Thymus (tissue), 11 donors: ENCODE measurements at regions not wholly inside any gene's neighbourhood (a gene's known extent, or its start where the extent isn't known, plus 50 kb on each side); places are given as distances from the start of the nearest gene placed in this dataset.

ENCODE experiments used
- DNase-seq, 9 donors: peaks; one replicate each; pipeline ENCODE4 v3.0.0-alpha.2; 2013; ENCODE audit warnings: low spot score in 9 of 9, low read depth in 6 of 9, missing footprints in 1 of 9
- H3K27ac ChIP-seq, 2 donors: one replicate each; pipeline ENCODE4 v1.5.1; 2013; ENCODE audit warnings: control low read depth in 1 of 2, low read depth in 1 of 2, low read length in 1 of 2, mild to moderate bottlenecking in 1 of 2, moderate library complexity in 1 of 2
- H3K27me3 ChIP-seq, 2 donors: one replicate each; pipeline ENCODE4 v1.5.1; 2013; ENCODE audit warnings: low read length in 1 of 2; ENCODE audit not compliant: control insufficient read depth in 2 of 2, insufficient read depth in 1 of 2
- H3K36me3 ChIP-seq, 2 donors: one replicate each; pipeline ENCODE4 v1.5.1; 2013; ENCODE audit warnings: low read length in 1 of 2, mild to moderate bottlenecking in 1 of 2, moderate library complexity in 1 of 2; ENCODE audit not compliant: control insufficient read depth in 2 of 2, insufficient read depth in 2 of 2
- H3K4me1 ChIP-seq, 2 donors: one replicate each; pipeline ENCODE4 v1.5.1; 2013; ENCODE audit warnings: low read length in 2 of 2; ENCODE audit not compliant: control insufficient read depth in 2 of 2, insufficient read depth in 2 of 2
- H3K4me3 ChIP-seq, 2 donors: one replicate each; pipeline ENCODE4 v1.5.1; 2013; ENCODE audit warnings: low read length in 2 of 2, control low read depth in 1 of 2, mild to moderate bottlenecking in 1 of 2
- H3K9me3 ChIP-seq, 2 donors: one replicate each; pipeline ENCODE4 v1.5.1; 2013; ENCODE audit warnings: low read length in 1 of 2, mild to moderate bottlenecking in 1 of 2; ENCODE audit not compliant: control insufficient read depth in 2 of 2, insufficient read depth in 1 of 2
- WGBS: extraction: QIAGEN DNeasy Blood & Tissue Kit; methylation state at CpG from one replicate; pipeline ENCODE4 v1.1.7; 2013; 5-methylcytosine and 5-hydroxymethylcytosine counted together
- donor health status: healthy.

- no peaks in the 10 kb centered on the region for H3K36me3 ChIP-seq
- peaks cover 31 to 59% of the 10 kb centered on the region in 2 donors for H3K4me1 ChIP-seq
- DNase-seq, result peak in 1 of 9 donors; percentile 25
- peak overlapping the region; percentile 88 to 95 for H3K27ac ChIP-seq
- H3K27me3 ChIP-seq, result no peaks in the 10 kb centered on the region
- 92% methylated on average over 6 of the region's 6 CpGs for WGBS
- H3K9me3 ChIP-seq, result peaks cover 0 to 2% of the 10 kb centered on the region in 2 donors
- H3K4me3 ChIP-seq, result no peak overlapping the region
These were observed 232.6 kb downstream of the EFCAB11 start for GRCh38 chr14:89721956-89722355.

- no peaks in the 10 kb centered on the region for H3K27me3 ChIP-seq
- H3K9me3 ChIP-seq, result peaks cover 0 to 2% of the 10 kb centered on the region in 2 donors
- peak in 8 of 9 donors; percentile 58 to 93 (median 78) for DNase-seq
- peaks cover 31 to 59% of the 10 kb centered on the region in 2 donors for H3K4me1 ChIP-seq
- peak overlapping the region; percentile 88 to 95 for H3K27ac ChIP-seq
- H3K4me3 ChIP-seq, result no peak overlapping the region
- H3K36me3 ChIP-seq, result no peaks in the 10 kb centered on the region
- 27% methylated on average over 11 of the region's 11 CpGs for WGBS
These were observed 233.5 kb downstream of the EFCAB11 start for GRCh38 chr14:89720741-89721729.

GRCh38 chr14:89720076-89720687 is 234.3 kb downstream of the EFCAB11 start:
- peaks cover 30 to 57% of the 10 kb centered on the region in 2 donors for H3K4me1 ChIP-seq
- no peaks in the 10 kb centered on the region for H3K36me3 ChIP-seq
- peak overlapping the region; percentile 88 to 95 for H3K27ac ChIP-seq
- peaks cover 0 to 2% of the 10 kb centered on the region in 2 donors for H3K9me3 ChIP-seq
- DNase-seq, result no peak
- 46% methylated on average over 7 of the region's 7 CpGs for WGBS
- H3K27me3 ChIP-seq, result no peaks in the 10 kb centered on the region
- no peak overlapping the region for H3K4me3 ChIP-seq

- Histone ChIP-seq H3K36me3 (no peaks in the 10 kb centered on the region), H3K27me3 (no peaks in the 10 kb centered on the region), H3K4me1 (peaks cover 25 to 50% of the 10 kb centered on the region in 2 donors), H3K27ac (peak overlapping the region; percentile 64 to 95), H3K9me3 (peaks cover 0 to 2% of the 10 kb centered on the region in 2 donors), H3K4me3 (no peak overlapping the region)
- peak in 1 of 9 donors; percentile 18 for DNase-seq
- WGBS, result 80% methylated on average over 10 of the region's 10 CpGs
These were observed 235.0 kb downstream of the EFCAB11 start for GRCh38 chr14:89719366-89720075.

GRCh38 chr14:89708982-89709625 is 245.4 kb downstream of the EFCAB11 start:
- H3K9me3 ChIP-seq, result peaks cover 0 to 10% of the 10 kb centered on the region in 2 donors
- H3K36me3 ChIP-seq, result no peaks in the 10 kb centered on the region
- no peaks in the 10 kb centered on the region for H3K27me3 ChIP-seq
- no peak overlapping the region for H3K4me3 ChIP-seq
- WGBS, result 98% methylated on average over 3 of the region's 3 CpGs
- DNase-seq, result no peak
- H3K4me1 ChIP-seq, result peaks cover 0 to 3% of the 10 kb centered on the region in 2 donors
- H3K27ac ChIP-seq, result no peak overlapping the region

GRCh38 chr14:89707086-89707485 is 247.4 kb downstream of the EFCAB11 start:
- DNase-seq, result peak in 1 of 9 donors; percentile 35
- Histone ChIP-seq H3K36me3 (no peaks in the 10 kb centered on the region), H3K27me3 (no peaks in the 10 kb centered on the region), H3K9me3 (peaks cover 0 to 6% of the 10 kb centered on the region in 2 donors), H3K4me1 (peaks cover 3 to 11% of the 10 kb centered on the region in 2 donors), H3K27ac (peak overlapping the region in 1 of 2 donors; percentile 25), H3K4me3 (no peak overlapping the region)
- WGBS, result 93% methylated on average over 2 of the region's 2 CpGs

GRCh38 chr14:89702876-89703200 is 251.7 kb downstream of the EFCAB11 start:
- Histone ChIP-seq H3K27ac (no peak overlapping the region), H3K4me3 (no peak overlapping the region), H3K36me3 (no peaks in the 10 kb centered on the region), H3K9me3 (no peaks in the 10 kb centered on the region), H3K27me3 (no peaks in the 10 kb centered on the region), H3K4me1 (peaks cover 12 to 23% of the 10 kb centered on the region in 2 donors)
- no peak for DNase-seq
- WGBS, result 91% methylated on average over 2 of the region's 2 CpGs

GRCh38 chr14:89702073-89702875 is 252.3 kb downstream of the EFCAB11 start:
- peak overlapping the region; percentile 52 to 58 for H3K4me3 ChIP-seq
- H3K4me1 ChIP-seq, result peaks cover 12 to 20% of the 10 kb centered on the region in 2 donors
- H3K27me3 ChIP-seq, result no peaks in the 10 kb centered on the region
- WGBS, result 91% methylated on average over 6 of the region's 6 CpGs
- peak overlapping the region; percentile 68 to 70 for H3K27ac ChIP-seq
- peaks cover 0 to 3% of the 10 kb centered on the region in 2 donors for H3K9me3 ChIP-seq
- peak in 1 of 9 donors; percentile 23 for DNase-seq
- H3K36me3 ChIP-seq, result no peaks in the 10 kb centered on the region
